Endothelial cell of umbilical vein (primary cell): ENCODE measurements at regions not wholly inside any gene's neighbourhood (a gene's known extent, or its start where the extent isn't known, plus 50 kb on each side); places are given as distances from the start of the nearest gene placed in this dataset.

ENCODE experiments used
- BruUV-seq: library from RNA; stranded (reverse); fragments of 400-500 nt; replicated peaks from 2 replicates; lab custom pipeline; 2021; lab: Mats Ljungman, UMichigan
- CTCF ChIA-PET: fragments of 300-600, 350-600 bp; sonication (Branson Sonifier 250); formaldehyde crosslinking; loops from one replicate; lab custom pipeline; 2021; ENCODE audit warnings: antibody characterized with exemption, inconsistent platforms; lab: Charles Lee
- POLR2A ChIA-PET: fragments of 300-600, 350-600 bp; sonication (Branson Sonifier 250); formaldehyde crosslinking; loops from one replicate; lab custom pipeline; 2021; ENCODE audit warnings: antibody characterized with exemption, inconsistent platforms; lab: Charles Lee
- DNase-seq: peaks from one replicate; pipeline ENCODE4 v3.0.0-alpha.2; 2011; ENCODE audit warnings: low read depth, low spot score
- FAIRE-seq: peaks from 2 replicates; lab custom pipeline; 2011; peaks lifted over from hg19 to GRCh38; lab: Jason Lieb, UNC
- H2AFZ ChIP-seq: 2 replicates; pipeline ENCODE4 v1.6.0; 2012; ENCODE audit warnings: low read depth, low read length, control low read depth, inconsistent platforms
- H3K27ac ChIP-seq: 2 replicates; pipeline ENCODE4 v1.5.1; 2011; ENCODE audit warnings: low read depth, mild to moderate bottlenecking, control low read depth, low read length, moderate library complexity; ENCODE audit not compliant: insufficient read depth
- H3K27me3 ChIP-seq, 2 experiments: 2 replicates each; pipeline versions ENCODE4 v1.6.0 to v1.6.1; 2011; ENCODE audit warnings: low read length in 2 of 2, mixed read lengths in 1 of 2; ENCODE audit not compliant: control insufficient read depth in 2 of 2, insufficient read depth in 2 of 2
- H3K36me3 ChIP-seq, 2 experiments: 2 replicates in 1 of 2; 3 replicates in 1 of 2; pipeline ENCODE4 v1.5.1; 2011; ENCODE audit warnings: low read length in 2 of 2, mild to moderate bottlenecking in 1 of 2, moderate library complexity in 1 of 2; ENCODE audit not compliant: control insufficient read depth in 2 of 2, insufficient read depth in 2 of 2; ENCODE audit errors: extremely low read depth in 1 of 2
- H3K4me1 ChIP-seq: 3 replicates; pipeline ENCODE4 v1.5.1; 2011; ENCODE audit warnings: mild to moderate bottlenecking, low read length; ENCODE audit not compliant: control insufficient read depth, insufficient read depth; ENCODE audit errors: extremely low read depth
- H3K4me2 ChIP-seq: 2 replicates; pipeline ENCODE4 v1.6.1; 2011; ENCODE audit warnings: low read length, control low read depth, mixed read lengths; ENCODE audit not compliant: insufficient read depth
- H3K4me3 ChIP-seq, 3 experiments: fragments of 200-600 bp in 1 of 3; sonication (generic), shearing (Covaris generic) in 1 of 3; replicated peaks in 1 of 3; 2 replicates each; pipeline ENCODE4 v1.5.1; 2011 to 2016; ENCODE audit warnings: control low read depth in 3 of 3, low read length in 3 of 3, mild to moderate bottlenecking in 2 of 3, inconsistent platforms in 1 of 3, low read depth in 1 of 3, moderate library complexity in 1 of 3; ENCODE audit not compliant: insufficient read depth in 1 of 3
- H3K79me2 ChIP-seq: 2 replicates; pipeline ENCODE4 v1.6.0; 2012; ENCODE audit warnings: low read length, inconsistent platforms; ENCODE audit not compliant: control insufficient read depth, insufficient read depth
- H3K9ac ChIP-seq: replicated peaks from 2 replicates; pipeline ENCODE3; 2011; ENCODE audit warnings: low read length, control low read depth; ENCODE audit not compliant: insufficient read depth; ENCODE audit errors: extremely low read depth
- H3K9me1 ChIP-seq: replicated peaks from 3 replicates; pipeline ENCODE4 v1.6.0; 2011; ENCODE audit warnings: mild to moderate bottlenecking, low read length; ENCODE audit not compliant: control insufficient read depth, insufficient read depth; ENCODE audit errors: extremely low read depth
- H3K9me3 ChIP-seq: replicated peaks from 2 replicates; pipeline ENCODE4 v1.5.1; 2012; ENCODE audit warnings: low read length, inconsistent platforms; ENCODE audit not compliant: control insufficient read depth, insufficient read depth
- H4K20me1 ChIP-seq: replicated peaks from 2 replicates; pipeline ENCODE3; 2011; ENCODE audit warnings: mild to moderate bottlenecking, low read length; ENCODE audit not compliant: control insufficient read depth, insufficient read depth; ENCODE audit errors: extremely low read depth
- CTCF ChIP-seq, 2 donors: IDR thresholded peaks; 1 replicate in 1 of 2; 2 replicates in 1 of 2; pipeline ENCODE4 v1.5.1; 2011; ENCODE audit warnings: low read length in 2 of 2, mild to moderate bottlenecking in 2 of 2, moderate library complexity in 2 of 2, control low read depth in 1 of 2, inconsistent platforms in 1 of 2, low read depth in 1 of 2; ENCODE audit not compliant: insufficient read depth in 1 of 2; ENCODE audit errors: extremely low read depth in 1 of 2
- EZH2 ChIP-seq: IDR thresholded peaks from 2 replicates; pipeline ENCODE4 v1.6.1; 2012; ENCODE audit warnings: borderline replicate concordance, low read depth, mild to moderate bottlenecking, moderate library complexity, low read length, inconsistent platforms; ENCODE audit not compliant: severe bottlenecking
- FOS ChIP-seq: IDR thresholded peaks from 2 replicates; pipeline ENCODE4 v1.6.1; 2011; ENCODE audit warnings: mild to moderate bottlenecking, low read length, moderate library complexity, borderline replicate concordance; ENCODE audit not compliant: insufficient read depth
- GATA2 ChIP-seq: IDR thresholded peaks from 2 replicates; pipeline ENCODE4 v1.7.0; 2011; ENCODE audit warnings: low read depth, mild to moderate bottlenecking, moderate library complexity, mixed read lengths, low read length; ENCODE audit not compliant: insufficient read length, insufficient read depth
- JUN ChIP-seq: IDR thresholded peaks from 2 replicates; pipeline ENCODE4 v1.6.1; 2011; ENCODE audit warnings: borderline replicate concordance, low read depth; ENCODE audit not compliant: insufficient read length, insufficient read depth
- MAX ChIP-seq: IDR thresholded peaks from 2 replicates; pipeline ENCODE4 v1.6.1; 2011; ENCODE audit not compliant: insufficient read depth, insufficient read length
- MYC ChIP-seq: IDR thresholded peaks from one replicate; pipeline ENCODE4 v1.6.1; 2011; ENCODE audit warnings: mild to moderate bottlenecking, low read depth, low read length
- POLR2A ChIP-seq: IDR thresholded peaks from 2 replicates; pipeline ENCODE4 v1.6.1; 2012; ENCODE audit warnings: low read depth, mild to moderate bottlenecking, control low read depth, low read length
- POLR2AphosphoS5 ChIP-seq: IDR thresholded peaks from 2 replicates; pipeline ENCODE4 v1.6.1; 2012; ENCODE audit warnings: low read depth, mild to moderate bottlenecking, control low read depth, low read length, moderate library complexity; ENCODE audit not compliant: insufficient read depth
- dilution Hi-C: fragments of 300-500 bp; cut with MboI; formaldehyde crosslinking; loops from one replicate; pipeline ENCODE4 v1.15.0; 2019; ENCODE audit warnings: low sequenced_read_pairs; ENCODE audit not compliant: extremely low pct_ligation_motif_present
- intact Hi-C: fragments of 100-400 bp; cut with micrococcal nuclease; formaldehyde crosslinking; loops from one replicate; pipeline ENCODE4 v1.10.0; 2022

- peaks cover 28% of the 10 kb centered on the region for H3K4me1 ChIP-seq
- intact Hi-C loops = no loop called here
- H3K36me3 ChIP-seq = no peaks in the 10 kb centered on the region
- ChIA-PET CTCF (no interaction called here), POLR2A (no interaction called here)
- no peaks in the 10 kb centered on the region for H3K27me3 ChIP-seq
- H4K20me1 ChIP-seq = no peaks in the 10 kb centered on the region
- peaks cover 4% of the 10 kb centered on the region for H3K9me3 ChIP-seq
- no peak overlapping the region for H2AFZ ChIP-seq
- H3K27ac ChIP-seq = no peak overlapping the region
- H3K4me3 ChIP-seq = no peak overlapping the region
- FAIRE-seq (no peak), DNase-seq (no peak)
- dilution Hi-C loops = no loop called here
- no TSS peak for BruUV-seq
- H3K4me2 ChIP-seq = no peak overlapping the region
- H3K9me1 ChIP-seq = no peaks in the 10 kb centered on the region
- TF ChIP-seq FOS (no peak), CTCF (IDR thresholded peaks at IDR 0.05; ENCODE audit: extremely low read depth in 1 of 2, insufficient read depth in 1 of 2, low read depth in 1 of 2, low read length in 2 of 2) (no peak), EZH2 (no peak), JUN (no peak), POLR2AphosphoS5 (no peak), MAX (no peak), GATA2 (no peak), MYC (no peak), POLR2A (no peak)
- H3K9ac ChIP-seq = no peak overlapping the region
- no peaks in the 10 kb centered on the region for H3K79me2 ChIP-seq
These were observed 124.9 kb upstream of the RPS23 start for GRCh38 chr5:82403026-82403425.
